ENCODE measurements at regions not wholly inside any gene's neighbourhood (a gene's known extent, or its start where the extent isn't known, plus 50 kb on each side); places are given as distances from the start of the nearest gene placed in this dataset.

- no peak overlapping the region for H3K27ac ChIP-seq (ENCODE audit: low read depth, low read length)
- no peaks in the 10 kb centered on the region for H3K36me3 ChIP-seq (ENCODE audit: control insufficient read depth, insufficient read depth, low read length)
- no peak overlapping the region for H3K4me3 ChIP-seq (ENCODE audit: low read depth, low read length)
- H3K4me1 ChIP-seq (ENCODE audit: control insufficient read depth, insufficient read depth, low read length) = no peaks in the 10 kb centered on the region
- H3K9me3 ChIP-seq (ENCODE audit: control insufficient read depth, insufficient read depth, low read depth, low read length) = no peaks in the 10 kb centered on the region
- no peaks in the 10 kb centered on the region; the same call in 1 of the 2 replicates for H3K27me3 ChIP-seq (ENCODE audit: control insufficient read depth, insufficient read depth, low read length)
- no peak overlapping the region for H3K9ac ChIP-seq (ENCODE audit: low read length)
Observed at GRCh38 chr17:73867056-73867455, 222.8 kb upstream of the SDK2 start.

DNA sequence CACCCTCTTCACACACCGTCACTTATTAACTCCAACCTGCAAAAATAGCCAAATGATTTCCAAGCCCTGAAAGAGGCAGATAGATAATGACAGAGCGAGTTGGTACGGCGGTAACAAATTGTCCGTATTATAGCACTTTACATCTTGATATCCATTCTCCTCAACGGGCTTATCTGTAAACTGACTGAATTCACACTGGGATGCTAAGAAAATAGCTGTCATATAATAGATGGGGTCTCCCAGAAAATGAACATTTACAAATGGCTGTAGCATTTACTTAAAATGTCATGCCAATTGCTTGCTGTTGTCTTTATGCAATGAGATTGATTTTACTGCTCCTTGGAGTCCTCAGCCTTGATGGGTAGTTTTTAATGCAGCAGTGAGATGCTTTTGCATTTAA is 225.8 kb upstream of the SDK2 start:
- no peak overlapping the region for H3K27ac ChIP-seq (ENCODE audit: low read depth, low read length)
- no peaks in the 10 kb centered on the region for H3K4me1 ChIP-seq (ENCODE audit: control insufficient read depth, insufficient read depth, low read length)
- no peak overlapping the region for H3K9ac ChIP-seq (ENCODE audit: low read length)
- no peak overlapping the region for H3K4me3 ChIP-seq (ENCODE audit: low read depth, low read length)
- no peaks in the 10 kb centered on the region; the same call in 1 of the 2 replicates for H3K27me3 ChIP-seq (ENCODE audit: control insufficient read depth, insufficient read depth, low read length)
- no peaks in the 10 kb centered on the region for H3K9me3 ChIP-seq (ENCODE audit: control insufficient read depth, insufficient read depth, low read depth, low read length)
- no peaks in the 10 kb centered on the region for H3K36me3 ChIP-seq (ENCODE audit: control insufficient read depth, insufficient read depth, low read length)

- H3K9me3 ChIP-seq (ENCODE audit: control insufficient read depth, insufficient read depth, low read depth, low read length) = no peaks in the 10 kb centered on the region
Observed at GRCh38 chr17:73870473-73870872, 226.2 kb upstream of the SDK2 start.

GRCh38 chr17:73872816-73873215 is 228.6 kb upstream of the SDK2 start:
- H3K4me3 ChIP-seq (ENCODE audit: low read depth, low read length) = no peak overlapping the region
- H3K9ac ChIP-seq (ENCODE audit: low read length) = no peak overlapping the region
- no peaks in the 10 kb centered on the region for H3K9me3 ChIP-seq (ENCODE audit: control insufficient read depth, insufficient read depth, low read depth, low read length)
- H3K36me3 ChIP-seq (ENCODE audit: control insufficient read depth, insufficient read depth, low read length) = no peaks in the 10 kb centered on the region
- H3K4me1 ChIP-seq (ENCODE audit: control insufficient read depth, insufficient read depth, low read length) = no peaks in the 10 kb centered on the region
- H3K27ac ChIP-seq (ENCODE audit: low read depth, low read length) = no peak overlapping the region
- H3K27me3 ChIP-seq (ENCODE audit: control insufficient read depth, insufficient read depth, low read length) = peaks cover under 1% of the 10 kb centered on the region; the same call in 1 of the 2 replicates

More at GRCh38 chr17:73870473-73870872, 226.2 kb upstream of the SDK2 start:
- Histone ChIP-seq H3K9ac (ENCODE audit: low read length) (no peak overlapping the region), H3K27me3 (ENCODE audit: control insufficient read depth, insufficient read depth, low read length) (no peaks in the 10 kb centered on the region; the same call in 1 of the 2 replicates), H3K4me1 (ENCODE audit: control insufficient read depth, insufficient read depth, low read length) (no peaks in the 10 kb centered on the region), H3K4me3 (ENCODE audit: low read depth, low read length) (no peak overlapping the region), H3K36me3 (ENCODE audit: control insufficient read depth, insufficient read depth, low read length) (no peaks in the 10 kb centered on the region), H3K27ac (ENCODE audit: low read depth, low read length) (no peak overlapping the region)

DNA sequence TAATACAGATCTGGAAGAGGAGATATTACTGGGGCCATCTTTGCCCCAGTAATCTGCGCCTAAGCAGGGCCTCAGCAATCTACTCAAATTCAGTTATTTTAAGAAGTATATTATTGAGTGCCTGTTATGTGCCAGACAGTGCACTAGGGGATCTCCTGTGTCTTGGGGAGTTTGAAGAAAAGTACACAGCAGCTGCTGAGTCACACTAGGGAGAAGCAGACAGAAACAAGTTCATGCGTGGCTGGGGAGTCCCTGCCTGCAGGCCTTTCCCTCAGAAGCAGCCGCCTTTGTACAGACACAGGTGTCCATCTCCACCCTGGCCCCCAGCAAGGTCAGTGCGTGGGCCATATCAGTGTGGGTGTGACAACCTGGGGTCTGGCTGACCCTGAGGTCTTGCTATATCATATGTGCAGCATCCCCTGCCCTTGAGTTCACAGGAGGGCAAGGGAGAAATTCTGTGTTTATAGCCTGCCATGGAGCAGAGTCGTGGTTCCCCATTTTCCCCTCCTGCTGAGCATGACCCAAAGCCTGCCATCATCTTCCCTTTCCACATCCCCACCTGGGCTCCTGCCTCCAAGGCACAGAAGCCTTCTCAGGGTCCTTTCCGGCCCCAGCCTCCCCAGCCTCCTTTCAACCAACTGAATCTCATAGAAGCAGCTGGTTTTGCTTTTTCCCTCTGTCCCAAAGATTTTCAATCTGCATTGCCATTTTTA is 229.9 kb upstream of the SDK2 start:
- Histone ChIP-seq H3K4me3 (ENCODE audit: low read depth, low read length) (no peak overlapping the region), H3K9me3 (ENCODE audit: control insufficient read depth, insufficient read depth, low read depth, low read length) (no peaks in the 10 kb centered on the region), H3K27ac (ENCODE audit: low read depth, low read length) (no peak overlapping the region), H3K9ac (ENCODE audit: low read length) (no peak overlapping the region), H3K36me3 (ENCODE audit: control insufficient read depth, insufficient read depth, low read length) (no peaks in the 10 kb centered on the region), H3K4me1 (ENCODE audit: control insufficient read depth, insufficient read depth, low read length) (no peaks in the 10 kb centered on the region), H3K27me3 (ENCODE audit: control insufficient read depth, insufficient read depth, low read length) (peaks cover 7% of the 10 kb centered on the region; the same call in 1 of the 2 replicates)

DNA sequence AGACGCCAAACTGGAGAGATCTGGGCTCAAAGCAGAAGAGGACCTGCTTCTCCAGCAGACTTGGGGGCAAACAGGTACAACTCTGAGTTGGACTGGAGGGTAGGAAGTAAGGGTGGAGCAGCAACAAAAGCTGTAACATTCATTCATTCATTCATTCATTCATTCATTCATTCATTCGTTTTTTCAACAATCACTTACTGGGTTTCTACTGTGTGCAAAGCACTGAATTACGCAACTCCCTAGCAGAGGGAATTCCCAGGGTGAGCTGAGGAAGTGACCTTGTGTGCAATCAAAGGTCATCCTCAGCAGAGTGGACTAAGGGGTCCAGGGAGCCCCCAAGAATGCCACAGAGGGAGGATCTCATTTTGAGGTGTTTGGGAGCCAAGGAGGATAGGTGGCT is 231.1 kb upstream of the SDK2 start:
- Histone ChIP-seq H3K27me3 (ENCODE audit: control insufficient read depth, insufficient read depth, low read length) (peaks cover 7% of the 10 kb centered on the region; the same call in 1 of the 2 replicates), H3K36me3 (ENCODE audit: control insufficient read depth, insufficient read depth, low read length) (no peaks in the 10 kb centered on the region), H3K4me1 (ENCODE audit: control insufficient read depth, insufficient read depth, low read length) (no peaks in the 10 kb centered on the region), H3K27ac (ENCODE audit: low read depth, low read length) (no peak overlapping the region), H3K9ac (ENCODE audit: low read length) (no peak overlapping the region), H3K4me3 (ENCODE audit: low read depth, low read length) (no peak overlapping the region), H3K9me3 (ENCODE audit: control insufficient read depth, insufficient read depth, low read depth, low read length) (no peaks in the 10 kb centered on the region)

DNA sequence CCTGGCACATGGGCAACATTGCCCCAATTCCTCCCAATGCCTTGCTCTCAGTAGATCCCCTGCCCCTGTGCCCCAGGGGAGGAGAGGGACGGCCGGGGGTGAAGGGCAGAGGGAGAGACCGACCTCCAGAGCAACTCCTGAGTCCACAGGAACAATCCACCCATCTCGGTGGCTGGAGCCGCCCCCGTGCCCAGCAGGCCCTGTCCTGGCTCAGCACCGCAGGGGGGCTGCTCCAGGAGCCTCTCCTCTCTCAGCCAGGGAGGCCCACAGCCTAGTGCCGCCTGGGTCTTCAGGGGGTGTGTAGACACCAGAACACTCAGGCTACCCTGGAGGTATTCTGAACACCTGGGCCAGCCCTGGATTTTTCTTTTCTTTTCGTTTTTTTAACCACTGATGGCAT is 233.7 kb upstream of the SDK2 start:
- no peak overlapping the region for H3K9ac ChIP-seq (ENCODE audit: low read length)
- no peak overlapping the region for H3K27ac ChIP-seq (ENCODE audit: low read depth, low read length)
- no peak overlapping the region for H3K4me3 ChIP-seq (ENCODE audit: low read depth, low read length)
- H3K27me3 ChIP-seq (ENCODE audit: control insufficient read depth, insufficient read depth, low read length) = peaks cover 18% of the 10 kb centered on the region
- no peaks in the 10 kb centered on the region for H3K9me3 ChIP-seq (ENCODE audit: control insufficient read depth, insufficient read depth, low read depth, low read length)
- no peaks in the 10 kb centered on the region for H3K4me1 ChIP-seq (ENCODE audit: control insufficient read depth, insufficient read depth, low read length)
- H3K36me3 ChIP-seq (ENCODE audit: control insufficient read depth, insufficient read depth, low read length) = no peaks in the 10 kb centered on the region

DNA sequence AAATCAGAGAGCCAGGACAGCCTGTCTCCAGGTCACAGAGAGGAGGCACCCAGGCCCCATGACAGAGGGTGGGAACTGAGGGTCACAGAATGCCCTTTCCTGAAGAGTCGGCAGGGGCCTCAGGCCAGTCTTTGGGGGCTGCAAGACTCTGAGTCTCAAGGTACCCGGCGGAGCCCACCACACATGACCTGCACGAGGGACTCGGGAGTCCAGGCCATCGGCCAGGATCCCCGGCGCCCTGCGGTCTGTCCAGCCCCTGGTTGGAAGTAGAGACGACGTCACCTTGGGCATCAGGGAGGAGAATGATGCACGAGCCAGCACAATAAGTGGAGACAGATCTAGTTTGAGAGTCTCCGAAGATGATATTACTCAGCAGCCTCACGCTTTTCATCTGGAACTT is 234.7 kb upstream of the SDK2 start:
- no peak overlapping the region for H3K4me3 ChIP-seq (ENCODE audit: low read depth, low read length)
- no peak overlapping the region for H3K9ac ChIP-seq (ENCODE audit: low read length)
- H3K36me3 ChIP-seq (ENCODE audit: control insufficient read depth, insufficient read depth, low read length) = no peaks in the 10 kb centered on the region
- no peaks in the 10 kb centered on the region for H3K9me3 ChIP-seq (ENCODE audit: control insufficient read depth, insufficient read depth, low read depth, low read length)
- no peaks in the 10 kb centered on the region for H3K4me1 ChIP-seq (ENCODE audit: control insufficient read depth, insufficient read depth, low read length)
- no peak overlapping the region for H3K27ac ChIP-seq (ENCODE audit: low read depth, low read length)
- H3K27me3 ChIP-seq (ENCODE audit: control insufficient read depth, insufficient read depth, low read length) = peaks cover 18% of the 10 kb centered on the region

DNA sequence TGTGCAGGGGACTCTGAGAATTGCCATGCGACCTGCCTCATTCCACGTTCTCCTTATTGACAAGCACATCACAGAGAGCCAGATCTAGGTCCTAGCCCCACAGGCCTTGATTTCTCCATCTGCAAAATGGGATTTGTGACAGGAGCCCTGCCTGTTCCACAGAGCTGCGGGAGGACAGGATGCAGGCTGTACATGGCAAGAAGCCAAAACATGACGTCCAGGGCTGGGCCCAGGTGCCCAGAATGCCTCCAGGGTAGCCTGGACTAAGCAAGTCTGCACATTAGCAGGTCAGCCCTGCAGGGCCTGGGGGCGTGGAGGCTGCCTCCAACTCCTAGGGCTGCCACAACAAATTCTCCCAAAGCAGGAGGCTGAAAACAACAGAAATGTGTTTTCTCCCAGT is 235.7 kb upstream of the SDK2 start:
- Histone ChIP-seq H3K9ac (ENCODE audit: low read length) (no peak overlapping the region), H3K4me1 (ENCODE audit: control insufficient read depth, insufficient read depth, low read length) (no peaks in the 10 kb centered on the region), H3K9me3 (ENCODE audit: control insufficient read depth, insufficient read depth, low read depth, low read length) (no peaks in the 10 kb centered on the region), H3K4me3 (ENCODE audit: low read depth, low read length) (no peak overlapping the region), H3K27me3 (ENCODE audit: control insufficient read depth, insufficient read depth, low read length) (peaks cover 25% of the 10 kb centered on the region), H3K27ac (ENCODE audit: low read depth, low read length) (no peak overlapping the region), H3K36me3 (ENCODE audit: control insufficient read depth, insufficient read depth, low read length) (no peaks in the 10 kb centered on the region)

DNA sequence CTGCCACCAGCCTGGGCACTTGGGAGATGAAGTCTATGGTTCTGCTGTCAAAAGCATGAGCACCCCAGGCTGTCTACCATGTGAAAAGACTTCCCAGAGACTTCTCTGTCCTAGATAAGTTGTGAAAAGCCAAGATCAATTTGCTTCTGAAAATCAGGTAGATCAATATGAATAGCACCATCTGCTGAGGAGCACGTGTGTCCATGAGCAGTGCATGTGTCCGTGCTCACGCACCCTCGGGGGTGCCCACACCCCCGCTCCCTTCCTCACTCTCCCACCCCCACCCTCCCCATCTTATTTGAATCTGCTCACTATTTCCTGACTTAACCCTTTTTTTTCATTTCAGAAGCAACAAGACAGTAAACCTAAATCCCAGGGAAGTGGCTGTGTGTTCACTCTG is 238.3 kb upstream of the SDK2 start:
- Histone ChIP-seq H3K27me3 (ENCODE audit: control insufficient read depth, insufficient read depth, low read length) (peaks cover 29% of the 10 kb centered on the region), H3K36me3 (ENCODE audit: control insufficient read depth, insufficient read depth, low read length) (no peaks in the 10 kb centered on the region), H3K4me1 (ENCODE audit: control insufficient read depth, insufficient read depth, low read length) (no peaks in the 10 kb centered on the region), H3K4me3 (ENCODE audit: low read depth, low read length) (no peak overlapping the region), H3K27ac (ENCODE audit: low read depth, low read length) (no peak overlapping the region), H3K9me3 (ENCODE audit: control insufficient read depth, insufficient read depth, low read depth, low read length) (no peaks in the 10 kb centered on the region), H3K9ac (ENCODE audit: low read length) (no peak overlapping the region)

- peaks cover 26% of the 10 kb centered on the region for H3K27me3 ChIP-seq (ENCODE audit: control insufficient read depth, insufficient read depth, low read length)
- H3K4me1 ChIP-seq (ENCODE audit: control insufficient read depth, insufficient read depth, low read length) = no peaks in the 10 kb centered on the region
- H3K4me3 ChIP-seq (ENCODE audit: low read depth, low read length) = no peak overlapping the region
- H3K27ac ChIP-seq (ENCODE audit: low read depth, low read length) = no peak overlapping the region
- H3K36me3 ChIP-seq (ENCODE audit: control insufficient read depth, insufficient read depth, low read length) = no peaks in the 10 kb centered on the region
- no peaks in the 10 kb centered on the region for H3K9me3 ChIP-seq (ENCODE audit: control insufficient read depth, insufficient read depth, low read depth, low read length)
- H3K9ac ChIP-seq (ENCODE audit: low read length) = no peak overlapping the region
Observed at GRCh38 chr17:73883175-73883574, 238.9 kb upstream of the SDK2 start.
